HEK293T (cell line): ENCODE measurements at regions not wholly inside any gene's neighbourhood (a gene's known extent, or its start where the extent isn't known, plus 50 kb on each side); places are given as distances from the start of the nearest gene placed in this dataset.

Experiments
- BHLHE40 ChIP-seq: fragments of 450-650 bp; IDR thresholded peaks from 2 replicates; pipeline ENCODE4 v1.6.1; 2016; ENCODE audit warnings: mild to moderate bottlenecking, moderate library complexity, borderline replicate concordance
- ELF4 ChIP-seq: fragments of 450-650 bp; IDR thresholded peaks from 2 replicates; pipeline ENCODE4 v1.6.1; 2017; ENCODE audit warnings: antibody characterized with exemption
- FOXA1 ChIP-seq: fragments of 450-650 bp; IDR thresholded peaks from 2 replicates; pipeline ENCODE4 v1.6.1; 2016; ENCODE audit warnings: mild to moderate bottlenecking
- SP1 ChIP-seq: fragments of 450-650 bp; IDR thresholded peaks from 2 replicates; pipeline ENCODE4 v1.6.1; 2017
- SUZ12 ChIP-seq: fragments of 450-650 bp; IDR thresholded peaks from 2 replicates; pipeline ENCODE4 v1.6.1; 2016; ENCODE audit warnings: mild to moderate bottlenecking
- TARDBP ChIP-seq: fragments of 450-650 bp; IDR thresholded peaks from 2 replicates; pipeline ENCODE4 v1.6.1; 2016
- ZNF384 ChIP-seq: fragments of 450-650 bp; IDR thresholded peaks from 2 replicates; pipeline ENCODE4 v1.6.1; 2016

- no peak for TF ChIP-seq SUZ12
- no peak for TF ChIP-seq SP1
- TF ChIP-seq BHLHE40, result no peak
- TF ChIP-seq TARDBP, result no peak
- no peak for TF ChIP-seq ELF4
- TF ChIP-seq FOXA1, result no peak
- TF ChIP-seq ZNF384, result no peak
These were observed 747.6 kb upstream of the LRFN5 start for GRCh38 chr14:40859055-40859454.
